HG03457 (cell line): ENCODE measurements at regions not wholly inside any gene's neighbourhood (a gene's known extent, or its start where the extent isn't known, plus 50 kb on each side); places are given as distances from the start of the nearest gene placed in this dataset.
"Not testable (repeated sequence)": the region's sequence is repeated elsewhere in the genome, so short reads cannot be mapped to it uniquely, and the experiment has no call there.

Source experiments
- ATAC-seq: cut with Tn5 transposase; IDR thresholded peaks from one replicate; pipeline ENCODE4 v1.9.1; 2021; ENCODE audit warnings: moderate number of reproducible peaks; ENCODE audit not compliant: unreplicated experiment

GRCh38 chr2:236632295-236633218 lies 62.9 kb downstream of the ACKR3 start:
- no peak for ATAC-seq

DNA sequence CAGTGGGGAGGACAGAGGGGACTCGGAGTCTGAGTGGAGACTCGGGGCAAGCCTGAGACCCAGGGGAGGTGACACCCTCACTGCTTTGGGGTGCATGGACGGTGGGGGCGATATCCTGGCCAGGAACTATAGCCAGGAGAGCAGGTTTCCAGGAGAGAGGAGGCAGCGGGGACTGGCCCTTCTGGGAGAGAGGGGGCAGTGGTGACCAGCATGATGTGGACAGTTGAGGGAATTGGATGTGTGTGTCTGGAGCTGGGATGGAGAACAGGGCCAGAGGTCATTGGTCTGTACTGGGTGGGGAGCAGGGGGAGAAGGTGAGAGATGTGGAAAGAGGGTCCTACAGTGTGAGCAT lies 63.6 kb downstream of the ACKR3 start:
- ATAC-seq: no peak

DNA sequence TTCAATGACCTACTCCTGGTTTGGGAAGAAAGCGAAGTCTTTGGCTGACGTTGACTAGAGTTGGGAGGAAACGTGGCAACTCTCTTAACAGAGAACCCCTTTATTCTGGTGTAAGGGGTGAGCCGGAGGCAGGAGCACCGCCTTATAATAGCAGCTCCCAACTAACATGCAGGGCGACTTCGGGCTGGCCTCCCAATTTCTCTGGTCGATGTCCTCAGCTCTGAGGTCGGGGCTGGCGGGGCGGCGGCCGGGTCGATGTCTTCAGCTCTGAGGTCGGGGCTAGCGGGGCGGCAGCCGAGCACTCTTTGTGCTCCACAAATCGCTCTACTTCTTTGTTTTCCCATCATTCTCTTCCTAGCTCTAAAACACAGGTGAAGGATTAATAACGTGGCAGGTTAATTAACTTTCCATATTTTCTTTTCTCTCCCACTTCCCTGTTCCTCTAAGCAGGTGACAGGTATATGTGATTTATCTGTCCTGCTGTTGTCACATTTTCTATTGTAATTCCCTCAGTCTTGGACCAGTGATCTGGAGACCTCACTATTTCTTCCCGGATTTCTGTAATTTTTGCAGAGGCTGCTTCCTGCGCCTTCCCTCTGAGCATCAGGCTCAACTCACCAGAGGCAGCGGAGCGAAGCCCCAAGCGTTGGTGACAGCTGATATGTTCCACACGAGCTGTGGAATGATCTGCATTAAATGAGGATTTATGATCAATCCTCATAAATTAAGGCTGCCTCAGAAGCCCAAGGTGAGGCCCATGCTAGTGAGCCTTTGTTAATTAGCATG lies 64.3 kb downstream of the ACKR3 start:
- ATAC-seq: no peak

GRCh38 chr2:236636261-236636660 lies 66.6 kb downstream of the ACKR3 start:
- ATAC-seq: no peak

DNA sequence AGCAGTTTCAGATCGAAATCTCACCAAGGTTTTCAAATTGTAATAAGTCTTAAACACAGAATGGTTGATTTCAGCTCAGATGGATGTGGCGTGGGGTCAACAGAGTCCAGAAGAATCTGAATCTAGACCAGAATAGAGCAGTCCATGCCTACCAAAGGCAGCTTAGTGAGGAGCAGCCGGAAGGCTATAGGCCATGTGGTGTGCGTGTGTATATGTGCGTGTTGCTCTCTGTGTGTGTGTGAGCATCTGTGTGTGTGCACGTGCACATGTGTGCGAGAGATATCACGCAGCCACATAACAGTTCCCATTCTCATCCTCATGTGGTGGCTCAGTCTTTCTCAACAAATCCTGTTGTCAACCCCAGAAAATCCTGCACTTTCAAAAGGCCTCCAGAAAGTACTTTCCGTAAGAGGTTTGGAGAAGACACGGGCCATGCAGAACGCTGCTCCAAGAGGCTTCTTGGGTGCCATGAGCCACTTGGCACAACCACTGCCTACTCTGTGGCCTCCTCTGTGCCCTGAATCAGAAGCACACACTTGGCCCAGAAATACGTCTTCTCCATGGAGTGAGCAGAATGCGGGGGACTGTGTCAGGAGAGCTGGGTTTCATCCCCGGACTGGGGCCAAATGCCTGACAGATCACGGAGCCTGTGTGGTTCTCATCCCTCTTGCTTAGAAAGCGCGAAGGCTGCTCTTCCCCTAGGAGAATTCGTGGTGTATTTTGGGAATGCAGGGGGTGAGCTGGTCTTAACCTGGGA lies 67.3 kb downstream of the ACKR3 start:
- no peak for ATAC-seq

GRCh38 chr2:236637686-236638569 lies 68.3 kb downstream of the ACKR3 start:
- ATAC-seq: no peak

DNA sequence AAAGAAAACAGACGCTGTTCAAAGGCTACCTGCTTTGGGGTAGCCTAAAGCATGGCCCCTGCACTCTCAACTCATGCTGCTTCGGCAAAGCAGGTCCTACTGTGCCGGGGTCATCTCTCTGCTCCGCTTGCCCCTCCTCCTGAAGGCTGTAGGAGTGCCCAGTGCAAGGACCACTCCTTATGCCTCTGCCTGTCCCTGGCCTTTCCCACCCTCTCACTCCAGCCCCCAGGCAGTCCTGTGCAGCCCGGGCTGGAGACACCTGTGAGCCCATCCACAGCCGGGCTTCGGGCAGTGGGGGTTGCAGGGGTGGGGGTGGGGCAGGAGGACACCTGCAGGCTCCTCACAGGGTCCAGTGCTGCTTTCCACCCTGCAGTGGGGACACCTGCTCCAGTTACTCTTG lies 69.1 kb downstream of the ACKR3 start:
- no peak for ATAC-seq

GRCh38 chr2:236639461-236640235 lies 70.0 kb downstream of the ACKR3 start:
- no peak for ATAC-seq

GRCh38 chr2:236641051-236641726 lies 71.6 kb downstream of the ACKR3 start:
- no peak for ATAC-seq

GRCh38 chr2:236642125-236642524 lies 72.5 kb downstream of the ACKR3 start:
- ATAC-seq: no peak

- no peak for ATAC-seq
Observed at GRCh38 chr2:236642584-236643291, 73.1 kb downstream of the ACKR3 start.

- no peak for ATAC-seq
Observed at GRCh38 chr2:236643480-236643879, 73.9 kb downstream of the ACKR3 start.

- ATAC-seq: no peak
Observed at GRCh38 chr2:236644067-236644466, 74.4 kb downstream of the ACKR3 start.

GRCh38 chr2:236644502-236644911 lies 74.9 kb downstream of the ACKR3 start:
- ATAC-seq: no peak

DNA sequence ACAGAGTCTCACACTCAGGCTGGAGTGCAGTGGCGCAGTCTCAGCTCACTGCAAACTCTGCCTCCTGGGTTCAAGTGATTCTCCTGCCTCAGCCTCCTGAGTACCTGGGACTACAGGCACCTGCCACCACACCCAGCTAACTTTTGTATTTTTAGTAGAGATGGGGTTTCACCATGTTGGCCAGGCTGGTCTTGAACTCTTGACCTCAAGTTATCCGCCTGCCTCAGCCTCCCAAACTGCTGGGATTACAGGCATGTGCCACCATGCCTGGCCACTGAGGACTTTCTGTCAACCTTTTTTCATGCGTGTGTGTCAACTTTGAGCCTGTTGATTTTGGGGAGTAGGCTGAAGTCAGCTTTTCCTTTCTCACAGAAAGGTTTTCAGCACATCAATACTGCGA lies 75.5 kb downstream of the ACKR3 start:
- ATAC-seq: not testable (repeated sequence)

- no peak for ATAC-seq
Observed at GRCh38 chr2:236646441-236646840, 76.8 kb downstream of the ACKR3 start.

DNA sequence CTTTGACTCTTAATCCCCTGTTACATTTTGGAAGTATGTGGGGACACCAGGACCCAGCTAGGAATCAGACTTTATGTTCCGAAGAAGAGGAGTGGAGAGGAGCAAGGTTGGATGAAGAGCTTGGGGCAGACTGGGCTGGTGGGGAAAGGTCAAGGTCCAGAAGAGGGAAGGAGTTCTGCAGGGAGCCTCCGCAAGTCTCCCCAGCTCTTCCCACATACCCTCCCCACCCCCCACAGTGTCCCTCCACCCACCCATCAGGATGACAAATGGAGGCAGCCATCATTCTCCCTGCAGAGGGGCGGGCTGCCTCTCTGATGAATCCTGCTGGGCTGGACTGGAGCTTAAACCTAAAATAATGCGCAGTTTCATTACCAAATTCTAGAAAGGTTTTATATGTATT lies 77.2 kb downstream of the ACKR3 start:
- ATAC-seq: no peak

- ATAC-seq: no peak
Observed at GRCh38 chr2:236647621-236648020, 78.0 kb downstream of the ACKR3 start.
